ENCODE measurements at regions not wholly inside any gene's neighbourhood (a gene's known extent, or its start where the extent isn't known, plus 50 kb on each side); places are given as distances from the start of the nearest gene placed in this dataset.

DNA sequence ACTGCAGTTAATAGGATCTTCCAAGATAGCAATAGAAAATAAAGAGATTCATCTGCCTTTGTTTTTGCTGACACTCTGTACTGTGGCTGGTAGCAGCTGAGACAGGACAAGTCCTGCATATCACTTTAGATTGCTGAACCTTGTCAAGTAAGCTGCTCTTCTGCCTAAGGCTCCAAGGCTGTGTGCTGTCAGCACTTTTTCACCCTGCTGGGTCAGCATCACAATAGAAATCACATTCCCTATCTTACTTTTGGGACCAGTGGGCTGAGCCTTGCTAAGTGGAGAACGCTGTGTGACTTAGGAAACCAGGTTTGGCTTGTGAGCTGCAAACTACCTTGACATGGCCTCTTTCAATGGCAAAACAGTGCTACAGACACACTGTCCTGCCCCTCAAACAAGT, 263.9 kb downstream of the FRK start:
- Histone ChIP-seq H2AFZ (ENCODE audit: low read depth, low read length) (no peak overlapping the region), H3K27me3 (ENCODE audit: insufficient read depth, low read length) (no peaks in the 10 kb centered on the region), H3K4me1 (ENCODE audit: insufficient read depth, low read length) (no peaks in the 10 kb centered on the region), H3K4me3 (ENCODE audit: insufficient read depth, low read depth, low read length) (no peak overlapping the region), H3K27ac (ENCODE audit: low read depth, low read length) (no peak overlapping the region), H4K20me1 (ENCODE audit: insufficient read depth, low read length) (no peaks in the 10 kb centered on the region), H3K36me3 (ENCODE audit: insufficient read depth, low read length) (no peaks in the 10 kb centered on the region), H3K9ac (ENCODE audit: low read length) (no peak overlapping the region), H3K4me2 (ENCODE audit: low read length) (no peak overlapping the region), H3K9me3 (ENCODE audit: insufficient read depth, low read depth, low read length) (no peaks in the 10 kb centered on the region), H3K79me2 (ENCODE audit: insufficient read depth, low read length) (no peaks in the 10 kb centered on the region)
- H3K36me3 Mint-ChIP-seq (ENCODE audit: low read depth, unreplicated experiment): no peaks in the 10 kb centered on the region
- TF ChIP-seq, protein P1, sequence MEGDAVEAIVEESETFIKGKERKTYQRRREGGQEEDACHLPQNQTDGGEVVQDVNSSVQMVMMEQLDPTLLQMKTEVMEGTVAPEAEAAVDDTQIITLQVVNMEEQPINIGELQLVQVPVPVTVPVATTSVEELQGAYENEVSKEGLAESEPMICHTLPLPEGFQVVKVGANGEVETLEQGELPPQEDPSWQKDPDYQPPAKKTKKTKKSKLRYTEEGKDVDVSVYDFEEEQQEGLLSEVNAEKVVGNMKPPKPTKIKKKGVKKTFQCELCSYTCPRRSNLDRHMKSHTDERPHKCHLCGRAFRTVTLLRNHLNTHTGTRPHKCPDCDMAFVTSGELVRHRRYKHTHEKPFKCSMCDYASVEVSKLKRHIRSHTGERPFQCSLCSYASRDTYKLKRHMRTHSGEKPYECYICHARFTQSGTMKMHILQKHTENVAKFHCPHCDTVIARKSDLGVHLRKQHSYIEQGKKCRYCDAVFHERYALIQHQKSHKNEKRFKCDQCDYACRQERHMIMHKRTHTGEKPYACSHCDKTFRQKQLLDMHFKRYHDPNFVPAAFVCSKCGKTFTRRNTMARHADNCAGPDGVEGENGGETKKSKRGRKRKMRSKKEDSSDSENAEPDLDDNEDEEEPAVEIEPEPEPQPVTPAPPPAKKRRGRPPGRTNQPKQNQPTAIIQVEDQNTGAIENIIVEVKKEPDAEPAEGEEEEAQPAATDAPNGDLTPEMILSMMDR (IDR thresholded peaks at IDR 0.05; ENCODE audit: insufficient read depth, low read depth, low read length): no peak
- TF ChIP-seq EZH2 (IDR thresholded peaks at IDR 0.05; ENCODE audit: insufficient read depth, low read length): no peak
- H3K9me3 Mint-ChIP-seq (ENCODE audit: unreplicated experiment): no peaks in the 10 kb centered on the region
- H3K4me1 Mint-ChIP-seq (ENCODE audit: low read depth, unreplicated experiment): no peaks in the 10 kb centered on the region
- no peak overlapping the region for H3K4me3 Mint-ChIP-seq (ENCODE audit: unreplicated experiment)
- H3K27ac Mint-ChIP-seq (ENCODE audit: unreplicated experiment): no peak overlapping the region
- DNase-seq (ENCODE audit: low read depth) (no peak), FAIRE-seq (no peak)
- no peaks in the 10 kb centered on the region for H3K27me3 Mint-ChIP-seq (ENCODE audit: low read depth, unreplicated experiment)

DNA sequence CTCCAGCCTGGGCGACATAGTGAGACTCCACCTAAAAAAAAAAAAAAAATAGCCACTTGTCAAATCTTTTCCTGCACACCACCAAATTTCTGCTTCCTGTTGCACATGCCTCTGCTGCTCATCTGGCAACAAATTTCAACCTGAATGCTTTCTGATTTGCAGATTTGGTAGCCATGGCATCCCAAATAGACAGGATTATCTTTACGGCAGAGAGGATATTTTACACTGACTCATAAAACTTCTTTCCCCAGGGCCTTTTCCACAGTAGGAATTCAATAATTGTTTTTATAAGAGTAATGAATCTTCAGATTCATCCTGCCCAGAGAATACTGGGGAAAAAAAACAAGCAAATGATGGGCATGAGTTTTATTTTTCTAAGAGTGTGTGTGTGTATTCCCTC, 264.6 kb downstream of the FRK start:
- Mint-ChIP-seq H3K36me3 (ENCODE audit: low read depth, unreplicated experiment) (no peaks in the 10 kb centered on the region), H3K4me3 (ENCODE audit: unreplicated experiment) (no peak overlapping the region), H3K27me3 (ENCODE audit: low read depth, unreplicated experiment) (no peaks in the 10 kb centered on the region), H3K9me3 (ENCODE audit: unreplicated experiment) (no peaks in the 10 kb centered on the region), H3K27ac (ENCODE audit: unreplicated experiment) (no peak overlapping the region), H3K4me1 (ENCODE audit: low read depth, unreplicated experiment) (no peaks in the 10 kb centered on the region)
- Histone ChIP-seq H2AFZ (ENCODE audit: low read depth, low read length) (no peak overlapping the region), H3K4me1 (ENCODE audit: insufficient read depth, low read length) (no peaks in the 10 kb centered on the region), H4K20me1 (ENCODE audit: insufficient read depth, low read length) (no peaks in the 10 kb centered on the region), H3K79me2 (ENCODE audit: insufficient read depth, low read length) (no peaks in the 10 kb centered on the region), H3K36me3 (ENCODE audit: insufficient read depth, low read length) (no peaks in the 10 kb centered on the region), H3K27ac (ENCODE audit: low read depth, low read length) (no peak overlapping the region), H3K4me3 (ENCODE audit: insufficient read depth, low read depth, low read length) (no peak overlapping the region), H3K27me3 (ENCODE audit: insufficient read depth, low read length) (no peaks in the 10 kb centered on the region), H3K9ac (ENCODE audit: low read length) (no peak overlapping the region), H3K9me3 (ENCODE audit: insufficient read depth, low read depth, low read length) (no peaks in the 10 kb centered on the region), H3K4me2 (ENCODE audit: low read length) (no peak overlapping the region)
- TF ChIP-seq EZH2 (IDR thresholded peaks at IDR 0.05; ENCODE audit: insufficient read depth, low read length): no peak
- TF ChIP-seq, protein P1 (IDR thresholded peaks at IDR 0.05; ENCODE audit: insufficient read depth, low read depth, low read length): no peak
- FAIRE-seq (no peak), DNase-seq (ENCODE audit: low read depth) (no peak)

DNA sequence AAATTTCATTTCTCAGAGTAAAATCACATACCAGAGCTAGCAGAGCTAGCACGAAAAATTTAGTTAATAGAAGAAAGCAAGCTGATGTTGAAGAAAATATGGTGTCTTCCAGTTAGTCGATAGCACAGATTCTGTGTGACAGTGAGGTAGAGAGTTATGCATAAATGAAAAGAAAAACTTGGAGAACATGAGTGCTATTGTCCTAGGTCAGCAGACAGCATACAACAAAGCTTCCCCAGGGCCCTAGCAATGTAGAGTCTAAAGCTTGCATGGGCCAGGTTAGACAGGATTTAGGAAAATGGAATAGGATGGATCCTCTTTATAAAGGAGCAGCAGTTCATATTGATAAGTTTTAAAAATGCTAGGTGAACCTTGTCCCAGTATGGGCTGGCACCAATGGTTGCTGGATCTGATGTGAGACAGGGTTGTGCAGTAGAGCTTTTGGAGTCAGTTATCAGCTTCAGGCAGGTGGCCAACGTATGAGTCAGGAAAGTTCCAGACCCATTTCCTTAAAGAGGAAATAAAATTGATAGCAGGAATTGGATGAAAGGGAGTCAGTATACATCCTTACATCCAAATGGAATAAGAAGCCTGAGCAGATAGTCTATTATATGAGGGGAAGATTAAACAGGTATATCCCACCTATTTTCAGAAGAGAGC, 277.2 kb downstream of the FRK start:
- no peak for FAIRE-seq

More for the DNA sequence above, 277.2 kb downstream of the FRK start:
- H3K36me3 Mint-ChIP-seq (ENCODE audit: low read depth, unreplicated experiment): no peaks in the 10 kb centered on the region
- Histone ChIP-seq H2AFZ (ENCODE audit: low read depth, low read length) (no peak overlapping the region), H3K36me3 (ENCODE audit: insufficient read depth, low read length) (no peaks in the 10 kb centered on the region), H3K4me3 (ENCODE audit: insufficient read depth, low read depth, low read length) (no peak overlapping the region), H3K4me2 (ENCODE audit: low read length) (no peak overlapping the region), H3K27me3 (ENCODE audit: insufficient read depth, low read length) (no peaks in the 10 kb centered on the region), H3K27ac (ENCODE audit: low read depth, low read length) (no peak overlapping the region), H4K20me1 (ENCODE audit: insufficient read depth, low read length) (no peaks in the 10 kb centered on the region), H3K9ac (ENCODE audit: low read length) (no peak overlapping the region), H3K79me2 (ENCODE audit: insufficient read depth, low read length) (no peaks in the 10 kb centered on the region), H3K9me3 (ENCODE audit: insufficient read depth, low read depth, low read length) (no peaks in the 10 kb centered on the region), H3K4me1 (ENCODE audit: insufficient read depth, low read length) (no peaks in the 10 kb centered on the region)
- DNase-seq (ENCODE audit: low read depth): no peak
- no peaks in the 10 kb centered on the region for H3K4me1 Mint-ChIP-seq (ENCODE audit: low read depth, unreplicated experiment)
- H3K27ac Mint-ChIP-seq (ENCODE audit: unreplicated experiment): no peak overlapping the region
- H3K9me3 Mint-ChIP-seq (ENCODE audit: unreplicated experiment): no peaks in the 10 kb centered on the region
- H3K4me3 Mint-ChIP-seq (ENCODE audit: unreplicated experiment): no peak overlapping the region
- TF ChIP-seq EZH2 (IDR thresholded peaks at IDR 0.05; ENCODE audit: insufficient read depth, low read length): no peak
- TF ChIP-seq, protein P1 (IDR thresholded peaks at IDR 0.05; ENCODE audit: insufficient read depth, low read depth, low read length): no peak
- no peaks in the 10 kb centered on the region for H3K27me3 Mint-ChIP-seq (ENCODE audit: low read depth, unreplicated experiment)

Data from astrocyte (in vitro differentiated cells and primary cell).